Mesodermal cell (in vitro differentiated cells): ENCODE measurements at regions not wholly inside any gene's neighbourhood (a gene's known extent, or its start where the extent isn't known, plus 50 kb on each side); places are given as distances from the start of the nearest gene placed in this dataset.

Experiments used
- H3K27ac ChIP-seq: 2 replicates; pipeline ENCODE4 v1.7.0; 2013; ENCODE audit warnings: mild to moderate bottlenecking, low read depth, low read length, moderate library complexity; ENCODE audit not compliant: severe bottlenecking
- H3K36me3 ChIP-seq: 2 replicates; pipeline ENCODE4 v1.7.1; 2013; ENCODE audit warnings: mild to moderate bottlenecking, low read length, moderate library complexity; ENCODE audit not compliant: control insufficient read depth, insufficient read depth
- H3K4me1 ChIP-seq: one replicate; pipeline ENCODE4 v1.7.1; 2013; ENCODE audit warnings: mild to moderate bottlenecking, low read length; ENCODE audit not compliant: insufficient read depth, control insufficient read depth, poor library complexity, severe bottlenecking
- H3K4me3 ChIP-seq: 2 replicates; pipeline ENCODE4 v1.7.0; 2013; ENCODE audit warnings: low read length, control low read depth, mild to moderate bottlenecking; ENCODE audit not compliant: insufficient read depth, poor library complexity, severe bottlenecking; ENCODE audit errors: extremely low read depth
- H3K9me3 ChIP-seq: 2 replicates; pipeline ENCODE4 v1.7.1; 2013; ENCODE audit warnings: mild to moderate bottlenecking, low read length, moderate library complexity; ENCODE audit not compliant: control insufficient read depth
- WGBS, 2 experiments: methylation state at CpG; one replicate each; pipeline ENCODE4 v1.1.5; 2013; ENCODE audit warnings: missing lambda C conversion rate in 2 of 2; ENCODE audit not compliant: insufficient coverage in 2 of 2; 5-methylcytosine and 5-hydroxymethylcytosine counted together

GRCh38 chr1:209291715-209292114 lies 291.8 kb upstream of the CAMK1G start:
- WGBS, 2 experiments, result 71% methylated on average over 1 of the region's 1 CpG; no CpG with 5 or more reads in 1 of the 2 experiments
- Histone ChIP-seq H3K36me3 (no peaks in the 10 kb centered on the region), H3K9me3 (no peaks in the 10 kb centered on the region), H3K4me3 (no peak overlapping the region), H3K4me1 (no peaks in the 10 kb centered on the region), H3K27ac (no peak overlapping the region)

- no peak overlapping the region for H3K27ac ChIP-seq
- no peaks in the 10 kb centered on the region for H3K9me3 ChIP-seq
- WGBS, 2 experiments, result 80 to 82% methylated on average over 2 to 3 of the region's 7 CpGs
- no peaks in the 10 kb centered on the region for H3K4me1 ChIP-seq
- no peaks in the 10 kb centered on the region for H3K36me3 ChIP-seq
- H3K4me3 ChIP-seq, result no peak overlapping the region
These were observed 280.5 kb upstream of the CAMK1G start for GRCh38 chr1:209302779-209303568.

GRCh38 chr1:209304166-209304565 lies 279.3 kb upstream of the CAMK1G start:
- no peak overlapping the region for H3K4me3 ChIP-seq
- H3K27ac ChIP-seq, result no peak overlapping the region
- 81 to 83% methylated on average over 2 of the region's 3 CpGs for WGBS, 2 experiments
- H3K36me3 ChIP-seq, result no peaks in the 10 kb centered on the region
- no peaks in the 10 kb centered on the region for H3K4me1 ChIP-seq
- no peaks in the 10 kb centered on the region for H3K9me3 ChIP-seq

- no peak overlapping the region for H3K4me3 ChIP-seq
- no peaks in the 10 kb centered on the region for H3K9me3 ChIP-seq
- H3K36me3 ChIP-seq, result no peaks in the 10 kb centered on the region
- WGBS, 2 experiments, result 86 to 100% methylated on average over 2 to 3 of the region's 4 CpGs
- no peaks in the 10 kb centered on the region for H3K4me1 ChIP-seq
- H3K27ac ChIP-seq, result no peak overlapping the region
These were observed 278.1 kb upstream of the CAMK1G start for GRCh38 chr1:209305221-209305954.

GRCh38 chr1:209307846-209308245 lies 275.7 kb upstream of the CAMK1G start:
- WGBS, 2 experiments, result 92 to 97% methylated on average over 2 of the region's 2 CpGs
- Histone ChIP-seq H3K9me3 (no peaks in the 10 kb centered on the region), H3K27ac (no peak overlapping the region), H3K4me1 (no peaks in the 10 kb centered on the region), H3K4me3 (no peak overlapping the region), H3K36me3 (no peaks in the 10 kb centered on the region)

- no peaks in the 10 kb centered on the region for H3K36me3 ChIP-seq
- no peaks in the 10 kb centered on the region for H3K4me1 ChIP-seq
- H3K4me3 ChIP-seq, result no peak overlapping the region
- WGBS, 2 experiments, result 89 to 96% methylated on average over 1 to 2 of the region's 2 CpGs
- H3K9me3 ChIP-seq, result no peaks in the 10 kb centered on the region
- no peak overlapping the region for H3K27ac ChIP-seq
These were observed 274.3 kb upstream of the CAMK1G start for GRCh38 chr1:209309198-209309597.

- WGBS, 2 experiments, result 89 to 100% methylated on average over 1 of the region's 3 CpGs
- no peaks in the 10 kb centered on the region for H3K9me3 ChIP-seq
- H3K4me1 ChIP-seq, result no peaks in the 10 kb centered on the region
These were observed 271.7 kb upstream of the CAMK1G start for GRCh38 chr1:209311770-209312169.

GRCh38 chr1:209316929-209317328 lies 266.6 kb upstream of the CAMK1G start:
- H3K9me3 ChIP-seq, result no peaks in the 10 kb centered on the region
- H3K4me1 ChIP-seq, result peaks cover 4% of the 10 kb centered on the region
- H3K36me3 ChIP-seq, result no peaks in the 10 kb centered on the region
- H3K27ac ChIP-seq, result no peak overlapping the region
- H3K4me3 ChIP-seq, result no peak overlapping the region

More at GRCh38 chr1:209311770-209312169, 271.7 kb upstream of the CAMK1G start:
- no peak overlapping the region for H3K27ac ChIP-seq
- no peak overlapping the region for H3K4me3 ChIP-seq
- no peaks in the 10 kb centered on the region for H3K36me3 ChIP-seq

GRCh38 chr1:209318181-209319056 lies 265.1 kb upstream of the CAMK1G start:
- Histone ChIP-seq H3K4me1 (peaks cover 4% of the 10 kb centered on the region), H3K4me3 (no peak overlapping the region), H3K9me3 (no peaks in the 10 kb centered on the region), H3K36me3 (no peaks in the 10 kb centered on the region), H3K27ac (no peak overlapping the region)
- 86 to 100% methylated on average over 1 of the region's 7 CpGs for WGBS, 2 experiments

GRCh38 chr1:209319057-209319432 lies 264.5 kb upstream of the CAMK1G start:
- no peaks in the 10 kb centered on the region for H3K36me3 ChIP-seq
- 88 to 96% methylated on average over 3 of the region's 3 CpGs for WGBS, 2 experiments
- peaks cover 4% of the 10 kb centered on the region for H3K4me1 ChIP-seq
- H3K4me3 ChIP-seq, result no peak overlapping the region
- no peaks in the 10 kb centered on the region for H3K9me3 ChIP-seq
- H3K27ac ChIP-seq, result no peak overlapping the region
